Hepatocyte (in vitro differentiated cells): ENCODE measurements at regions not wholly inside any gene's neighbourhood (a gene's known extent, or its start where the extent isn't known, plus 50 kb on each side); places are given as distances from the start of the nearest gene placed in this dataset.
A peak's percentile ranks its signal among the peaks of the same experiment; 100 is the strongest.

ENCODE experiments used
- DNase-seq: peaks from one replicate; pipeline ENCODE4 v3.0.0-alpha.2; 2016; ENCODE audit warnings: low spot score
- H2AFZ ChIP-seq: fragments of 200-600 bp; sonication (generic); 2 replicates; pipeline ENCODE4 v1.6.0; 2016; ENCODE audit warnings: antibody characterized with exemption, mild to moderate bottlenecking
- H3K27ac ChIP-seq: fragments of 200-600 bp; sonication (generic); 2 replicates; pipeline ENCODE4 v1.5.1; 2016; ENCODE audit warnings: mild to moderate bottlenecking
- H3K27me3 ChIP-seq: fragments of 200-600 bp; sonication (generic); 2 replicates; pipeline ENCODE4 v1.6.1; 2016
- H3K36me3 ChIP-seq: fragments of 200-600 bp; sonication (generic); replicated peaks from 2 replicates; pipeline ENCODE4 v1.5.1; 2016; ENCODE audit warnings: low read depth; ENCODE audit not compliant: insufficient read depth
- H3K4me1 ChIP-seq: fragments of 200-600 bp; sonication (generic); 2 replicates; pipeline ENCODE4 v1.5.1; 2016; ENCODE audit warnings: mild to moderate bottlenecking, moderate library complexity; ENCODE audit not compliant: insufficient read depth
- H3K4me2 ChIP-seq: fragments of 200-600 bp; sonication (generic); 2 replicates; pipeline ENCODE4 v1.6.0; 2016
- H3K4me3 ChIP-seq: fragments of 200-600 bp; sonication (generic); 2 replicates; pipeline ENCODE4 v1.5.1; 2016; ENCODE audit warnings: mild to moderate bottlenecking
- H3K79me2 ChIP-seq: fragments of 200-600 bp; sonication (generic); 2 replicates; pipeline ENCODE4 v1.6.0; 2017; ENCODE audit warnings: mild to moderate bottlenecking
- H3K9me2 ChIP-seq: fragments of 200-600 bp; sonication (generic); replicated peaks from 2 replicates; pipeline ENCODE4 v1.6.0; 2017; ENCODE audit warnings: mild to moderate bottlenecking; ENCODE audit not compliant: insufficient read depth
- H3K9me3 ChIP-seq: fragments of 200-600 bp; sonication (generic); 2 replicates; pipeline ENCODE4 v1.5.1; 2016; ENCODE audit warnings: low read depth, mild to moderate bottlenecking
- H4K20me1 ChIP-seq: fragments of 200-600 bp; sonication (generic); 2 replicates; pipeline ENCODE4 v1.6.0; 2016; ENCODE audit warnings: mild to moderate bottlenecking; ENCODE audit not compliant: insufficient read depth, poor library complexity, severe bottlenecking
- EZH2 ChIP-seq: fragments of 200-600 bp; sonication (generic); IDR thresholded peaks from 2 replicates; pipeline ENCODE4 v1.6.1; 2016; ENCODE audit warnings: antibody characterized with exemption, mild to moderate bottlenecking, borderline replicate concordance
- EZH2phosphoT487 ChIP-seq: fragments of 200-600 bp; sonication (generic); IDR thresholded peaks from one replicate; pipeline ENCODE4 v1.6.1; 2018; ENCODE audit warnings: antibody characterized with exemption, mild to moderate bottlenecking, low read depth, moderate library complexity; ENCODE audit not compliant: unreplicated experiment, severe bottlenecking
- WGBS: methylation state at CpG from one replicate; pipeline ENCODE4 v1.1.6; 2016; ENCODE audit warnings: low lambda C conversion rate; ENCODE audit errors: missing lambda C conversion rate; 5-methylcytosine and 5-hydroxymethylcytosine counted together
- TF ChIP-seq, protein P1 (sequence below): fragments of 200-600 bp; sonication (generic); IDR thresholded peaks from 2 replicates; pipeline ENCODE4 v1.5.1; 2016; ENCODE audit warnings: antibody characterized with exemption, mild to moderate bottlenecking; ENCODE audit not compliant: poor library complexity

DNA sequence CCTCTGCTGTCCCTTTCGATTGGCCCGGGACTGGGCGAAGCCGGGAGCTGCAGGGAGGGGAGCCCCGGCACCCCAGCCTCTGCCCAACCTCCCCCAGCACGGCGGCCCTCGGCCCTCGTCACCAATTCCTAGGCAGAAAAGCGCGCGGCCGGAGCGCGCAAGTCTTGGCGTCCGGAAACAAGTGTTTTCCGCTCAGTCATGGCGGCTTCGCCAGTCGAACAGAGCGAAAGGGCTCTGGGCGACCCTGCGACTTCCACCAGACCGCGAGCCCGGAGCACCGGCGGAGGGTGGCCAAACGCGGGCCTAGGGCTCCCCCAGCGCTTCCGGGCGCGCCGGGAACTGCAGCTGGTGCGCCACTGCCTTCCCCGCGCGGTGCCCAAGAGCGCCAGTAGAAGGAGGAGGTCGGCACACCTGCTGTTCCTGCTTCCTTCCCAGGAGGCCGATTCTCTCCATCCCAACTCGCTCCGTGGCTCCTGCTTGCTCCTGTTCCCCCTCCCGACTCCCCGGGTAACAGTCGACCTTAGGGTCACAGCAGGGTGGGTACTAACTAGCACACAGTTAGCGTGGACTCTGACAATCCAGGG lies 729.9 kb downstream of the ZWINT start:
- WGBS, result 2% methylated on average over 44 of the region's 49 CpGs
- peak; percentile 90 for DNase-seq

DNA sequence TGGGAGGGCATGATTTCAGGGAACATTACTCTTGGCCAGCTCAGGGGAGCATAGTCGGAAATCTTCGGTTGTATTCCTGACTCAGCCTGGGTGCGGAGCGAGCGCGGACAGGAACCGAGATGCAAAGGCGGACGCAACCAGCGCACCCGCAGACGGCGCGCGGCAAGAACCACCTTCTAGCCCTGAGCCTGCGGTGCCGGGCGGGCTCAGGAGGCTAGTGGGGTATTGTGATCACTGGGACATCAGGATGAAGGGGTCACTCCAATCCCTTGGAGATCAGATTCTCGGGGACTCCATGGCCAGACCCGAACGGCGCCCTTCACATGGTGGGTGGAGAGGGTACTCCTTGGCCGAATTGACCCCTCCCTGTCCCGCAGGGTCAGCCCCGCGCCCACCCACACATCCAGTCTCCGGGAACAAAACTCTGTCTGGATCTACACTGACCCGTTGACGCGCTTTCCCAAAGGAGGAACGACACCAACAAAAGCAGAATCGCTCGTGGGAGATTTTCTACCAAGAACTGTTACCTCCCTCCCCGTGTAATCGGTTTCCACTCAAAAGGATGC lies 730.5 kb downstream of the ZWINT start:
- DNase-seq, result peak; percentile 38
- H3K79me2 ChIP-seq, result no peaks in the 10 kb centered on the region
- H4K20me1 ChIP-seq, result no peaks in the 10 kb centered on the region
- H3K4me1 ChIP-seq, result no peaks in the 10 kb centered on the region
- H3K4me3 ChIP-seq, result peak overlapping the region; percentile 87
- H3K36me3 ChIP-seq, result no peaks in the 10 kb centered on the region
- no peaks in the 10 kb centered on the region for H3K9me3 ChIP-seq
- TF ChIP-seq, protein P1, sequence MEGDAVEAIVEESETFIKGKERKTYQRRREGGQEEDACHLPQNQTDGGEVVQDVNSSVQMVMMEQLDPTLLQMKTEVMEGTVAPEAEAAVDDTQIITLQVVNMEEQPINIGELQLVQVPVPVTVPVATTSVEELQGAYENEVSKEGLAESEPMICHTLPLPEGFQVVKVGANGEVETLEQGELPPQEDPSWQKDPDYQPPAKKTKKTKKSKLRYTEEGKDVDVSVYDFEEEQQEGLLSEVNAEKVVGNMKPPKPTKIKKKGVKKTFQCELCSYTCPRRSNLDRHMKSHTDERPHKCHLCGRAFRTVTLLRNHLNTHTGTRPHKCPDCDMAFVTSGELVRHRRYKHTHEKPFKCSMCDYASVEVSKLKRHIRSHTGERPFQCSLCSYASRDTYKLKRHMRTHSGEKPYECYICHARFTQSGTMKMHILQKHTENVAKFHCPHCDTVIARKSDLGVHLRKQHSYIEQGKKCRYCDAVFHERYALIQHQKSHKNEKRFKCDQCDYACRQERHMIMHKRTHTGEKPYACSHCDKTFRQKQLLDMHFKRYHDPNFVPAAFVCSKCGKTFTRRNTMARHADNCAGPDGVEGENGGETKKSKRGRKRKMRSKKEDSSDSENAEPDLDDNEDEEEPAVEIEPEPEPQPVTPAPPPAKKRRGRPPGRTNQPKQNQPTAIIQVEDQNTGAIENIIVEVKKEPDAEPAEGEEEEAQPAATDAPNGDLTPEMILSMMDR, result no peak
- TF ChIP-seq EZH2phosphoT487, result no peak
- no peak for TF ChIP-seq EZH2
- peak overlapping the region; percentile 94 for H2AFZ ChIP-seq
- peak overlapping the region; percentile 98 for H3K4me2 ChIP-seq
- peaks cover 22% of the 10 kb centered on the region for H3K27me3 ChIP-seq
- WGBS, result 2% methylated on average over 35 of the region's 35 CpGs
- no peaks in the 10 kb centered on the region for H3K9me2 ChIP-seq
- no peak overlapping the region for H3K27ac ChIP-seq

More for the DNA sequence above, 729.9 kb downstream of the ZWINT start:
- peak overlapping the region; percentile 98 for H3K4me2 ChIP-seq
- no peaks in the 10 kb centered on the region for H3K79me2 ChIP-seq
- peak overlapping the region; percentile 87 for H3K4me3 ChIP-seq
- H2AFZ ChIP-seq, result peak overlapping the region; percentile 94
- no peaks in the 10 kb centered on the region for H3K4me1 ChIP-seq
- H3K9me2 ChIP-seq, result no peaks in the 10 kb centered on the region
- no peak overlapping the region for H3K27ac ChIP-seq
- TF ChIP-seq, protein P1, result peak; percentile 81
- TF ChIP-seq EZH2, result no peak
- no peaks in the 10 kb centered on the region for H4K20me1 ChIP-seq
- H3K9me3 ChIP-seq, result no peaks in the 10 kb centered on the region
- H3K36me3 ChIP-seq, result no peaks in the 10 kb centered on the region
- H3K27me3 ChIP-seq, result peaks cover 22% of the 10 kb centered on the region

DNA sequence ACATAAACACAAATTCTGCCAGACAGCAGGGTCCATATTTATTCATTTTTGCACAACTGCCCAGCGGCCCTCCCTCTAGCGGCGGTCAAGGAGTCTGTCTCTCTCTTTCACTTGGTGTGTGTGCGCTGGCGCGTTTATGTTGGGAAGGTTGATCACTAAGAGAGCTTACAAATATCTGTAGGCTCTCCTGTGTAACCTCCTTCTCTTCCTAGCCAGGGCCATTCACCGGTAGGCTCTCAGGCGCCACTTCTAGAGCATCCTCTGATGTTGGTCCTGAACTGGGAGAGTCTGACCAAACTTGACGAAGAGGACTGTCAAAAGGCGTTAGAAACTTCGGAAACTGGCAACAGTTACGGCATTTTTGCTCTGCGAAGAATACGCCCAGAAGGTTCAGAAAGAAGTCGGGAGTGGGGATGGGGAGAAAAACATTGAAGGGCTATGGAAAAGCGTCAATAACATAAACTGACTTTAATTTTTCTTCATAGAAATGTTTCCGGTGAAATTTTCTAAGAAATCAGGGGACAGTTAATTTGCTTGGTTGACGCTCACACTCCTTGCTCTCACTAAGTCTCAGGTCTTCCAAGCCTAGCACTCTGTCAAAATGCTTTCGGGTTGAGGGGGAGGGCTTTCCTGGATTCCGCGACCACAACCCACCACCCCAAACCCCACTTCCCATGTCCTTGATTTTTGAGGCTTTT lies 731.1 kb downstream of the ZWINT start:
- 13% methylated on average over 21 of the region's 21 CpGs for WGBS

More for the DNA sequence above, 731.1 kb downstream of the ZWINT start:
- H3K9me3 ChIP-seq, result no peaks in the 10 kb centered on the region
- H2AFZ ChIP-seq, result peak overlapping the region; percentile 94
- no peak for TF ChIP-seq EZH2
- TF ChIP-seq EZH2phosphoT487, result no peak
- TF ChIP-seq, protein P1, result peak; percentile 75
- no peaks in the 10 kb centered on the region for H3K4me1 ChIP-seq
- H3K79me2 ChIP-seq, result no peaks in the 10 kb centered on the region
- H3K27me3 ChIP-seq, result peaks cover 22% of the 10 kb centered on the region
- no peaks in the 10 kb centered on the region for H3K36me3 ChIP-seq
- peak overlapping the region; percentile 98 for H3K4me2 ChIP-seq
- DNase-seq, result peak; percentile 77
- H4K20me1 ChIP-seq, result no peaks in the 10 kb centered on the region
- no peaks in the 10 kb centered on the region for H3K9me2 ChIP-seq
- peak overlapping the region; percentile 87 for H3K4me3 ChIP-seq
- H3K27ac ChIP-seq, result no peak overlapping the region
